ENCODE measurements at regions not wholly inside any gene's neighbourhood (a gene's known extent, or its start where the extent isn't known, plus 50 kb on each side); places are given as distances from the start of the nearest gene placed in this dataset.
A peak's percentile ranks its signal among the peaks of the same experiment; 100 is the strongest.

GRCh38 chr10:8416192-8416701 lies 361.8 kb downstream of the GATA3 start:
- peak in 1 of 2 donors; percentile 10 for DNase-seq (ENCODE audit: low read depth in 2 of 2, low spot score in 1 of 2)

DNA sequence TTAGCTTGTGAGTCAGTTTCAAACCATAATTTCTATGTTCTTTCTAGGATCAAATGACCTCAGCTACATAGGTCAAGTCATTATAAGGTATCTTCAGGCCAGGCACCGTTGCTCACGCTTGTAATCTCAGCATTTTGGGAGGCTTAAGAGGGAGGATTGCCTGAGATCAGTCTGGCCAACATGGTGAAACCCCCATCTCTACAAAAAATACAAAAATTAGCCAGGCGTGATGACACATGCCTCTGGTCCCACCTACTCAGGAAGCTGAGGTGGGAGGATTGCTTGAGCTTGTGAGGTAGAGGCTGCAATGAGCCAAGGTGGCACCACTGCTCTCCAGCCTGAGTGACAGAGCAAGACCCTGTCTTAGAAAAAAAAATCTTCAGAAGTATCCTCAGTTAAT lies 362.3 kb downstream of the GATA3 start:
- DNase-seq (ENCODE audit: low read depth in 2 of 2, low spot score in 1 of 2) = no peak

DNA sequence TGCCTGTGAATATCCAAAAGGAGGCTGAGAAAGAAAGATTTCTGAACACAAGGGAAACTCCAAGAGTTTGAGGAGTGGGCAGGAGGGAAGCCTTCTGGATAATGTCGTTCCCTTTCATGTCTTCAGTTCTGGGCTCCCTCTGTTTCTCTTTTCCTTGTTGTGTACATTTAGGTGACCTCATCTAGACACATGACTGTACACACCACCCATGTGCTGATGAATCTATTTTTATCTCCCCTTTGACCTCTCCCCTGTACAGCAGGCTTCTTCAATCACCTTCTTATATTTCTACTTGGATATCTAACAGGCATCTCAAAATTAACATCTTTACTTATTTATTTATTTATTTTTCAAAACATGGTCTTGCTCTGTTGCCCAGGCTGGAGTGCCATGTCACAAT lies 363.1 kb downstream of the GATA3 start:
- no peak for DNase-seq (ENCODE audit: low read depth in 2 of 2, low spot score in 1 of 2)

- DNase-seq (ENCODE audit: low read depth in 2 of 2, low spot score in 1 of 2) = no peak
Observed at GRCh38 chr10:8418631-8419030, 364.1 kb downstream of the GATA3 start.

DNA sequence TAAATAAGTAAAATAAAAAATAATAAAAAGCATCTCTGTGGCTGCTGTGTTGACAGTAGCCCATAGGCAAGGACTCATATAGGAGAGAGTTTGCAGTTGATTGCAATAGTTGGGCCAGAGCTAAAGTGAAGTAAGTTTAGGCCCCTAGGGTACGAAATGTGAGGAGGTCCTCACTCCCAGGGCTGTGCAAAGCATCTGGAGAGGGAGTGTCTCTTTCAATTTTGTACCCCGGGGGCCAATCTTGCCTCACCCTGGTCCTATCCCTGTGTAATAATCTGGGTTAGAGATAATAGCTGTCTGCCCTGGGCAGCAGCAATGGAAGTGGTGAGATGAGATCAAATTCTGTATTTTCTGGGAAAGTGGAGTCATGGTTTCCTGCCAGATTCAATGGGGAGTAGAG lies 365.7 kb downstream of the GATA3 start:
- no peak for DNase-seq (ENCODE audit: low read depth in 2 of 2, low spot score in 1 of 2)

DNA sequence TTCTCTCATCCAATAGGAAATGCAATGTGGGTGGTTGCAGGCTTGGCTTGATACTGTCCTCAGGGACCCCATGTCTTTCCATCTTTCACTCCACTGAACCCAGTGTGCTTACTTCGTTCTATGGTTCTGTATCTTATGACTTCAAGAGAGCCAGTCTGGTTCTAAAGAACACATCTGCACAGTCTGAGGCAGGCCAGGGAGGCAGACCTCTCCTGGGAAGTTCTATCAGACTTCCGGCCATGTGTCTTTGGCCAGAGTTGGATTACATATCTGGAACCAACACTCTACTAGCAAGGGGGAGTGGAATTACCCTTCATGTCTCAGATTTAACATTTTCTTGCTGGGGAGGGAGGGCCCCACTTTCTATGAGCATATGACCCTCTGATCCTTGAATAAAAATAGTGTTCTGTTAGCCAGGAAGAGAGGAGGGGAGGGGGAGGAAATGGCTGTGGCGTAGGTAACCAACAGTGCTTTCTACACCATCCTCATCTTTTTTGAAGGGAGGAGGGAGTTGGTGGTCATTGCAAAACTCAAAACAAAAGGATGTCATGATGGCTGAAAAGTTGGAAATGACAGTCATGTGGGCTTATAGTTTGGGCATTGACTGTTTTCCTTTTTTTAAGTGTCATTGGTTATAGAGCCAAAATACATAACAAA lies 370.2 kb downstream of the GATA3 start:
- DNase-seq (ENCODE audit: low read depth in 2 of 2, low spot score in 1 of 2) = no peak

DNA sequence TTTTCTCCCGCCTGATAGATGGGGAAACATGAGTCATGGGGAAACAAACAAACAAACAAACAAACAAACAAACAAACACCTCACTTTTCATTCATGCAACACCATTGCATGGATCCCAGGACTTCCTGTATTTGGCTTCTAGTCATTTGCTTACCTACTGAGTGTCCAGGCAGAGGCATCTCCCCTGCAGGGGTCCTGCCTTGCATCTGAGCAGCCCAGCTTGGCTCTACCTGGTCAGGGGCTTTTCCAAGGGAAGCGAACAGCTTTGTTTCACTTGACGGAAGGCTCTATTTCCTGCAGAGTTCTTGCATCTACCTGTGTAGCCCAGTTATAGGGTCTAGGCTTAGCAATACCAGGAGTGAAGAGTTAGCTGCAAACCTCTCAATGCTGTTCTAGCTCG lies 374.2 kb downstream of the GATA3 start:
- DNase-seq (ENCODE audit: low read depth in 2 of 2, low spot score in 1 of 2) = no peak

DNA sequence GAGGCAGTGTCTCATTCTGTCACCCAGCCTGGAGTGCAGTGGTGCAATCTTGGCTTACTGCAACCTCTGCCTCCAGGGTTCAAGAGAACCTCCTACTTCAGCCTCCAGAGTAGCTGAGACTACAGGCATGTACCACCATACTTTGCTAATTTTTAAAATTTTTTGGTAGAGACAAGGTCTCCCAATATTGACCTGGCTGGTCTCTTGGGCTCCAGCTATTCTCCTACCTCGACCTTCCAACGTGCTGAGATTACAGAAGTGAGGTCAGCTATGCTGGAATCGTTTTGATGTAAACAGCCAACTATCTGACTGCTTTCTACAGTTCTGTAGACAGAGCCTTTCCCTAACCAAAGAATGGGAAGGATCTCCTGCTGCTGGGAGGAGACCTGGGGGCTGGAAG lies 375.8 kb downstream of the GATA3 start:
- no peak for DNase-seq (ENCODE audit: low read depth in 2 of 2, low spot score in 1 of 2)

DNA sequence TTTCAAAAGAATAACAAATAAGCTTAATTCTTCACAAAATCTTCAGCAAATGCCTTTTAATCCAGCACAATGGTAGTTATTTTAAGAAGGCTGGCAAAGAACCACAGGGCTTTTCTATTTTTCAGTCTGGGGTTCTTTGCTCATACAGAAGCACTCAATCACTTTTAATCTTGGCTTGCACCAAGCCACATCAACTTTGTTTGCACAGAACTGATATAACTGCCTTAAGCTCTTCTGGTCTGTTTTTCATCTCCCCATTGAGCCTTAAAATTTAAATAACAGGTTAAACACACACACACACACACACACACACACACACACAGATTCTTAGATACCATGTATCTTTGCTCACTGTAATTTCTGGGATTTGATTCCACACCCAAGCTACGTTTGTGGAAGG lies 377.0 kb downstream of the GATA3 start:
- DNase-seq (ENCODE audit: low read depth in 2 of 2, low spot score in 1 of 2) = no peak

DNA sequence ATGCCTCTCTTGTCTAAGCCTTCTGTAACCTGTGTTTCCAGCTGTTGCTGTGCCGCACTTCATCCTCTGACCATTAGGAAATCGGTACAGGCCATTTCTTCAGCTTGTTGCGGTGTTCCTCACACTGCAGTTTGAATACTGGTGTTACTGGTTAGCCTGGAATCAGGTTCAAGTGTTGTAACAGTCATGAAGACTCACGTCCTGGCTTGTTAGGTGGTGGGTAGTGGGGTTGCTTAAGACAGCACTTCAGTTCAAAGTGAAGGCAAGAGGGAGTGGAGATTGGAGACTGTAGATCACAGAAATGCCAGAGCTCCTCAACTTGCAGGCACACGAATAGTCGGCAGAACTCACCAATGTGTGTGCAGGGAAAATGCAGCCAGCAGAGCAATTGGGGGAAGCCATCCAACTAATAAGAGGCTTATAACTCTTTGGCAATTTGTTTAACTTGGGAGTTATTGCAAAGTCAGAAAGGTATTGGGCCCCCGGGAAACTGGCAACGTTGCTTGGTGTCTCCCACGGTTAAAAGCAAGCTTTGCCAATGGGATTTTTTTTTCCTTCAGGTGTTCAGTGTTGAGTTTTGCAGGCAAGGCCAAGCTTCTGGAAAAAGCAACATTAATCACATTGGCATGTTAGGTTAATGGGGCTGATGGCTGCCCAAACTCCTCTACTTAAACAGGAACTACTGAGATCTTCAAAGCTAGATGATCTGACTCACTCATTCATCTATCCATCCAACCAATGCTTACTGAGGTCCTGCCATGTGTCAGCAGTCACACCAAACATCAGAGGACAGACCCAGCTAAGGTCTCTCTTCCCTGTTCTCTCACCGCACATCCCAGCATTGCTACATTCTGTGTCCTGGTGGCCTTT lies 380.9 kb downstream of the GATA3 start:
- no peak for DNase-seq (ENCODE audit: low read depth in 2 of 2, low spot score in 1 of 2)

GRCh38 chr10:8437896-8438295 lies 383.4 kb downstream of the GATA3 start:
- DNase-seq (ENCODE audit: low read depth in 2 of 2, low spot score in 1 of 2) = no peak

- DNase-seq (ENCODE audit: low read depth in 2 of 2, low spot score in 1 of 2) = no peak
Observed at GRCh38 chr10:8438603-8439002, 384.1 kb downstream of the GATA3 start.

DNA sequence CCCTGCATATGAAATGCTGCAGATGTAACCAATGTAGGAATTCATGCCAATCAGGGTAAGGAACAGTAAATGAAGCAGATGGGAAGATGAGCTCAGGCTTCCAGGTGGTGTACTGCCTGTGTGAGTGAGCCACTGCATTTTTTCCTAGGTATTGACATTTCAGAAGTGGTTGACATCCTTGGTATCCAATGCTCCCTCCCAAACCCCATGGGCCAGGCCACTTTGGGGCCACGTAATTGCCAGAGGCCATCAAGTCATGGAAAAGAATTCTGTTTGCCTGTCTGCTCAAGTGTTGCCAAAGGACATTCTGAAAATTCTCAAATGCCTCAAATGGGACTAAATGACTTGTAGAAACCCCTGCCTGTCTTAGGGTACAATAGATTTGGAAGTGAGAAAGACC lies 384.6 kb downstream of the GATA3 start:
- no peak for DNase-seq (ENCODE audit: low read depth in 2 of 2, low spot score in 1 of 2)

DNA sequence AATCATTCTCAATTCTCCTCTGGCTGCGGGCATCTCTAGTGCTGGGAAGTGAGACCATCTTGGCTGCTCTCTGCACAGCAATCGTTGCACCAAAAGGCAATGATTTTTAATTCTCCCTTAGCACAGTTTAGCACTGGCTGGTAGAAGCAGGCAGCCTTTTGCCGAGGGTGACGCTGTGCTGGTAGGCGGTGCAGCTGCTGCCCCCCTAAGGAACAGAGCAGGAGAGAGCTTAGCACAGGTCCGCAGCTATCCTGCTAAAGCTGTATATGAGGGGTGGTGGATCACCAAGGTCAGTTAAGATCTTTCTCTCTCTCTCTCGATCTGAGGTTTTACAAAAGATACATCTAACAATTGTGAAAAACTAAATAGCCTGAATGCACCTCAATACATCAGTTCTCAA lies 390.1 kb downstream of the GATA3 start:
- peak; percentile 7 to 16 for DNase-seq (ENCODE audit: low read depth in 2 of 2, low spot score in 1 of 2)

- no peak for DNase-seq (ENCODE audit: low read depth in 2 of 2, low spot score in 1 of 2)
Observed at GRCh38 chr10:8445353-8445752, 390.9 kb downstream of the GATA3 start.

DNA sequence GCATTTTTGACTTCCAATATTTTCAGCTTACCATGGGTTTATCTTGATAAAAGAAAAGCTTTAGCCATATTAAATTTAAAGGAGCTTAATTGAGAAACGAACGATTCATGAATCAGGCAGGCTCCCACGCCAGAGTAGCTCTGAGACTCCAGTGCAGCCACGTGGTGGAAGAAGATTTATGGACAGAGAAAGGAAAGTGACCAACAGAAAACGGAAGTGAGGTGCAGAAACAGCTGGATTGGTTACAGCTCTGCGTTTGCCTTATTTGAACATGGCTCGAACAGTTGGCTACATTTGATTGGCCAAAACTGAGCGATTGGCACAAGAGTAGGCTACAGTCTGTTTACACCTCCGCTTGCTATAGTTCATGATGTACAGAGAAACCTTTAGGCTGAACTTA lies 395.4 kb downstream of the GATA3 start:
- no peak for DNase-seq (ENCODE audit: low read depth in 2 of 2, low spot score in 1 of 2)

DNA sequence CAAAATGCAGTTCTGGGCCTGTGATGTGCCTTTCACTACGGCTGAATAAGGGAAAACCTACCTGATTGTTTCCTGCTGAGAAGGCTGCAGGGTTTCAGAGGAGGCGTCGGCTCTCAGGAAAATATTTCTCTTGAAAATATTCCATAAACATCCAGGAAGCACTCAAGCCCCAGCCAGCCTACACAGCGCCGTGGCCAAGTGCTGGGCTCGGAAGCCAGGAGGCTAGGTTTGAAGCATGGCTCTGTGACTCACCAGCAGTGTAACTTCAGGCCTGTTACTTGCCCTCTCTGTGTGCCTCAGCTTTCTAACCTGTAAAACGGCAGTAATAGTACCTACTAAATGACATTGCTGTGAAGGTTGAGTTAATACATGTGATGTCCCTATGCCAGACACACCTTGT lies 399.1 kb downstream of the GATA3 start:
- no peak for DNase-seq (ENCODE audit: low read depth in 2 of 2, low spot score in 1 of 2)

- no peak for DNase-seq (ENCODE audit: low read depth in 2 of 2, low spot score in 1 of 2)
Observed at GRCh38 chr10:8454357-8454756, 399.9 kb downstream of the GATA3 start.

- no peak for DNase-seq (ENCODE audit: low read depth in 2 of 2, low spot score in 1 of 2)
Observed at GRCh38 chr10:8455181-8455580, 400.7 kb downstream of the GATA3 start.

DNA sequence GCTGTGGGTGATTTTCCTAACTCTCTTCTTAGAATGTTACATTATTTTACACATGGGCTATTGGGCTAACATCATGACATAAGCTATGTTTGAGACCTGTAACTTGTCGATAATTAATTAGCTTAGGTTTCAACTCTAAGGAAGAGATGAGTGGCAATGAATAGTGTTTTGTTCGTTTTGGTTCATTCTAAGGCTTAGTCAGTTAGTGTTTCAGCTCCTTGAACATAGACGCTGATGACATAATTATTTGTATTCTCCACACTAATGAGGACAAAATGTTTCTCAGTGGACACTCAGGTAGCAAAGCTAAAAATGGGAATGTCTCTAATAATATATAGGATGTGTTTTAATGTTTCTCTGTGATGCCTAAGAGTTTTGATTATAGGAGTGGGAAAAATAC lies 401.9 kb downstream of the GATA3 start:
- no peak for DNase-seq (ENCODE audit: low read depth in 2 of 2, low spot score in 1 of 2)

DNA sequence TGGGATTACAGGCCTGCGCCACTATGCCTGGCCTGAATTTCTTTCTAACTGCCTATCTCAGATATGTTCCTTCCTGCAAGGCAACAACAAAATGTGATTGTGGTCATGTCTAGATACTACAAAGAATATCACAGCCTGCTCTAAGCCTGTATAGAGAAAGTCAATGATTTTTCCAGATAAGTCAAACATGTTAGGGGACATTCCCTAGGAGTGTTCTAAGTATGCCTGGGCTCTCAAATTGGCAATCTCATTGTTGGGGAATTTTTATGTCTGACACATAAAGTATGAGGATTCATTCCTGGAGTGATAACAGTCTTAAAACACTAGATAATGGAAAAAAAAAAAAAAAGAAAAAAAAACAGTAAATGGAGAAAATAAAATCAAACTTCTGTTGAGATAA lies 406.1 kb downstream of the GATA3 start:
- no peak for DNase-seq (ENCODE audit: low read depth in 2 of 2, low spot score in 1 of 2)

- no peak for DNase-seq (ENCODE audit: low read depth in 2 of 2, low spot score in 1 of 2)
Observed at GRCh38 chr10:8462565-8462964, 408.1 kb downstream of the GATA3 start.

DNA sequence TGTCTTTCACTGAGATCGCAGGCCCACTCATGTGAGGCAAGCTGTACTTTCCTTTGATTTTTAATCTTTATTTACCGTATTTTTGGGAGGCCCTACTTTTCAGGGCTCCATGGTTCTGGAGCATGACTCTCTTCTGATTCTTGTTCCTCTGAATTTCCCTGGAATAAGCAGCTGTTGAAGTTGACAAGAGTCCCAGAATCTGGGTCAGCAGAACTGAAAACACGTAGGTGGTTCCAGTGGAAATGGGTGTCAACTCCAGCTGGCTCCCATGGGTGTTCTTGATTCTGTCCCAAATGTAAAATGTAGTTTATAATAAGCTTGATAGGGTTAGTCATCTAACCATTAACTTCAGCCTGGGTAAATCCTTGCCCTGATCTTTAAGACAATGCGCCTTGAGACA lies 409.4 kb downstream of the GATA3 start:
- no peak for DNase-seq (ENCODE audit: low read depth in 2 of 2, low spot score in 1 of 2)
